ENCODE measurements at regions not wholly inside any gene's neighbourhood (a gene's known extent, or its start where the extent isn't known, plus 50 kb on each side); places are given as distances from the start of the nearest gene placed in this dataset.

DNA sequence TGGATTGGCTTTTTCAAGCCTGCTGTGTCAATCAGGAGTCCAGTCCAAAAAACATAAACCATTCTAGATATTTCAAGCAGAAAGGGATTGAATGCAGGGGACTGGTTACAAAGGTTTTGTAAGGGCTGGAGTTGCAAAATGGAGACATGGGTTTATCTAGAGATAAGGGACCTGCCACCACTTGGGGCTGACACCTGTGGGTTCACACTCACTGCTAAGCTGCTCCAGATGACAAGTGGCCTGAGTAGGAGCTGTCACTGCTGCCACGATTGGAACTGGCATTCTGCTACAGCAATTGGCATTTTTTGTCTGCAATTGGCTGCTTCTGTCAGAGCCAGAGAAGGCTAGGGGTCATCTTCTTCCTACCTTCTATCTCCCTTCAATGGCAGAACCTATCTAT lies 66.3 kb upstream of the ZFR start:
- TF ChIP-seq CTCF (IDR thresholded peaks at IDR 0.05), result no peak
- no peak for TF ChIP-seq POLR2A (IDR thresholded peaks at IDR 0.05)

Measured in adrenal gland (tissue), 5 donors.